Lung (tissue), 11 donors: ENCODE measurements at regions not wholly inside any gene's neighbourhood (a gene's known extent, or its start where the extent isn't known, plus 50 kb on each side); places are given as distances from the start of the nearest gene placed in this dataset.

Experiments used
- ATAC-seq: fragments of 200-7000 bp; cut with Tn5 transposase; one replicate; pipeline ENCODE4 v1.9.1; 2020; ENCODE audit warnings: moderate number of reproducible peaks; ENCODE audit not compliant: insufficient read depth, low FRiP score
- DNase-seq, 3 donors: peaks; one replicate each; pipeline ENCODE4 v3.0.0-alpha.2; 2013 to 2017
- H3K27ac ChIP-seq, 2 donors: one replicate each; pipeline ENCODE4 v1.5.1; 2013; ENCODE audit warnings: mild to moderate bottlenecking in 2 of 2, moderate library complexity in 2 of 2, control low read depth in 1 of 2, inconsistent platforms in 1 of 2, low read depth in 1 of 2, low read length in 1 of 2
- H3K27me3 ChIP-seq, 3 donors: one replicate each; pipeline ENCODE4 v1.5.1; 2013; ENCODE audit warnings: low read length in 2 of 3; ENCODE audit not compliant: control insufficient read depth in 3 of 3, insufficient read depth in 3 of 3
- H3K36me3 ChIP-seq, 4 donors: one replicate each; pipeline ENCODE4 v1.5.1; 2013; ENCODE audit warnings: low read length in 4 of 4, mild to moderate bottlenecking in 1 of 4, moderate library complexity in 1 of 4; ENCODE audit not compliant: control insufficient read depth in 4 of 4, insufficient read depth in 4 of 4
- H3K4me1 ChIP-seq, 5 donors: one replicate each; pipeline ENCODE4 v1.5.1; 2013; ENCODE audit warnings: low read length in 5 of 5, mild to moderate bottlenecking in 2 of 5, moderate library complexity in 1 of 5; ENCODE audit not compliant: control insufficient read depth in 5 of 5, insufficient read depth in 5 of 5
- H3K4me3 ChIP-seq: one replicate; pipeline ENCODE4 v1.5.1; 2013; ENCODE audit warnings: mild to moderate bottlenecking, control low read depth, moderate library complexity
- H3K9ac ChIP-seq, 2 donors: one replicate each; pipeline ENCODE4 v1.5.1; 2013; ENCODE audit warnings: low read length in 2 of 2, control low read depth in 1 of 2; ENCODE audit not compliant: insufficient read depth in 1 of 2
- H3K9me3 ChIP-seq, 4 donors: one replicate each; pipeline ENCODE4 v1.5.1; 2013; ENCODE audit warnings: low read length in 3 of 4, mild to moderate bottlenecking in 1 of 4, moderate library complexity in 1 of 4; ENCODE audit not compliant: control insufficient read depth in 4 of 4, insufficient read depth in 3 of 4
- CTCF ChIP-seq: IDR thresholded peaks from 2 replicates; pipeline ENCODE4 v1.5.1; 2012; ENCODE audit warnings: mild to moderate bottlenecking; ENCODE audit errors: control extremely low read depth, extremely low read depth
- whole genome bisulfite sequencing, 2 donors: extraction: QIAGEN DNeasy Blood & Tissue Kit; methylation state at CpG; one replicate each; pipeline ENCODE4 v1.1.7; 2013; 5-methylcytosine and 5-hydroxymethylcytosine counted together
- donor health status: control.
- donor health status: control.
- donor health status: Bipolar disorder and iron deficiency.
- donor health status: healthy.
- donor health status: DM: yes; HTN: yes; CAD: no.

GRCh38 chr4:173958445-173958844 is 325.0 kb downstream of the FBXO8 start:
- H3K27ac ChIP-seq: no peak overlapping the region
- no peaks in the 10 kb centered on the region for H3K36me3 ChIP-seq
- no peak for TF ChIP-seq CTCF
- DNase-seq (peak in 2 of 3 donors; percentile 16), ATAC-seq (no peak)
- no peaks in the 10 kb centered on the region for H3K27me3 ChIP-seq
- no peak overlapping the region for H3K9ac ChIP-seq
- no peaks in the 10 kb centered on the region for H3K4me1 ChIP-seq
- no peak overlapping the region for H3K4me3 ChIP-seq
- 0 to 25% methylated on average over 1 of the region's 1 CpG for WGBS, 2 donors
- no peaks in the 10 kb centered on the region for H3K9me3 ChIP-seq

- Histone ChIP-seq H3K4me3 (no peak overlapping the region), H3K4me1 (no peaks in the 10 kb centered on the region), H3K27me3 (no peaks in the 10 kb centered on the region), H3K9me3 (no peaks in the 10 kb centered on the region), H3K27ac (no peak overlapping the region), H3K36me3 (no peaks in the 10 kb centered on the region), H3K9ac (no peak overlapping the region)
- WGBS, 2 donors: 27 to 36% methylated on average over 1 of the region's 1 CpG
- no peak for TF ChIP-seq CTCF
- ATAC-seq: no peak
- no peak for DNase-seq
Measured at GRCh38 chr4:173943547-173943946, 339.9 kb downstream of the FBXO8 start.

DNA sequence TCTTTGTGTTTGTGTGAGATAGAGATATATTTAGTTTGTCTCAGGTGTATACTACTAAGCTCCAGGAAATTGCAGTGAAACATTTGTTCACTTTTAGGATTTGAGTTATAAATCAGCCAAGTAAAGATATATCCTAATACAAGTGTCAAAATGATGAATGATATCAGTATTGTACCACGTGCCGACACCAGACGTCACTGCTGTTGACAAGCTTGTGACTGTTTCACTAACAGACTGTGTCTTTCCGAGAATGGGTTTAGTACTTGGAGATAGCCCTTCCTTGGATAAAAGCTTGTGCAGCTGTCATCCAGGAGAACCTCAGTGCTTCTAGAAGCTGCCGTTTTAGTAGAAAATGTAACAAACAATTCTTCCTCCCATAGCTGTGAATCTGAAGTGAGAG is 343.3 kb downstream of the FBXO8 start:
- Histone ChIP-seq H3K4me1 (no peaks in the 10 kb centered on the region), H3K27me3 (no peaks in the 10 kb centered on the region), H3K9ac (no peak overlapping the region), H3K27ac (peak overlapping the region in 1 of 2 donors; percentile 21), H3K9me3 (no peaks in the 10 kb centered on the region), H3K4me3 (no peak overlapping the region), H3K36me3 (no peaks in the 10 kb centered on the region)
- 46 to 48% methylated on average over 5 of the region's 5 CpGs for WGBS, 2 donors
- ATAC-seq: no peak
- no peak for TF ChIP-seq CTCF
- no peak for DNase-seq

DNA sequence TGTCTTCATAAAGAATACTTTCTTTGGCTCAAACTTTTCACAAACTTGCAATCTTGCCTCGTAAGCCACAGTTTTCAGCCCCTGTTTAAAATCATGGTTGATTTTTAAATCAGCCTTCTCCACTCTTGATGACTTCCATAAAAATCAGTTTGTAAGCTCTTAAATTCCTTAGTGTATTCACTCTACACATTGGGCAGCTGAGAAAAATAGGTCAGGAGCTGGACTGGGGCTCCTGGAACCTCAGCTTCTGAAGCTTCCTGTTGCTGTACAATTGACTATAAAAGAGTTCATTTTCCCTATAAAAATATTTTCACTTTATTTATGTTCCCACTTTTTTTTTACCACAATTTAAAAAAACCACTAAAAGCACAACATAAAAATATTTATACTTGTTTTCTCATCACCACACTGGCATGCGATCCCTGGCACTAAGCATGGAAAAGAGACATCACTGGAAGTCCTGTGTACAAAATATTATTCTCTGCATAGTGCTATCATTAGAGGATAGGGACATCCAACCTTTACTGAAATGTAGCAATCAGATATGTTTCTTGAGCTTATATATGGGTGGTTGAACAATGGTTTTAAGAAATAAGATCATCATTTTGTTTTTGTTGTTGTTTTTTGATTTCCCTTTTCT is 345.7 kb downstream of the FBXO8 start:
- Histone ChIP-seq H3K9me3 (no peaks in the 10 kb centered on the region), H3K4me1 (no peaks in the 10 kb centered on the region), H3K27me3 (no peaks in the 10 kb centered on the region), H3K36me3 (no peaks in the 10 kb centered on the region), H3K4me3 (no peak overlapping the region), H3K9ac (no peak overlapping the region), H3K27ac (no peak overlapping the region)
- no peak for TF ChIP-seq CTCF
- DNase-seq (no peak), ATAC-seq (no peak)
- 86 to 91% methylated on average over 2 of the region's 2 CpGs for WGBS, 2 donors
